ENCODE measurements at regions not wholly inside any gene's neighbourhood (a gene's known extent, or its start where the extent isn't known, plus 50 kb on each side); places are given as distances from the start of the nearest gene placed in this dataset.

GRCh38 chr16:16861546-16861945 is 482.6 kb downstream of the NPIPA7 start:
- TF ChIP-seq CTCF (IDR thresholded peaks at IDR 0.05; ENCODE audit: low read depth, low read length): peak; percentile 61
- no peak overlapping the region for H3K4me3 ChIP-seq (ENCODE audit: low read depth, low read length)
- DNase-seq (ENCODE audit: low read depth, low spot score): peak; percentile 19
- in situ Hi-C loops (cut with HindIII; ENCODE audit: low sequenced_read_pairs): no loop called here

GRCh38 chr16:16863672-16864071 is 484.7 kb downstream of the NPIPA7 start:
- no peak for DNase-seq (ENCODE audit: low read depth, low spot score)
- no peak for TF ChIP-seq CTCF (IDR thresholded peaks at IDR 0.05; ENCODE audit: low read depth, low read length)
- in situ Hi-C loops (cut with HindIII; ENCODE audit: low sequenced_read_pairs): no loop called here
- no peak overlapping the region for H3K4me3 ChIP-seq (ENCODE audit: low read depth, low read length)

GRCh38 chr16:16864536-16864935 is 485.6 kb downstream of the NPIPA7 start:
- no peak for TF ChIP-seq CTCF (IDR thresholded peaks at IDR 0.05; ENCODE audit: low read depth, low read length)
- DNase-seq (ENCODE audit: low read depth, low spot score): no peak
- H3K4me3 ChIP-seq (ENCODE audit: low read depth, low read length): no peak overlapping the region
- in situ Hi-C loops (cut with HindIII; ENCODE audit: low sequenced_read_pairs): no loop called here

- no peak for DNase-seq (ENCODE audit: low read depth, low spot score)
- in situ Hi-C loops (cut with HindIII; ENCODE audit: low sequenced_read_pairs): no loop called here
- no peak for TF ChIP-seq CTCF (IDR thresholded peaks at IDR 0.05; ENCODE audit: low read depth, low read length)
- H3K4me3 ChIP-seq (ENCODE audit: low read depth, low read length): no peak overlapping the region
Measured at GRCh38 chr16:16865374-16865773, 486.4 kb downstream of the NPIPA7 start.

GRCh38 chr16:16867973-16868372 is 489.0 kb downstream of the NPIPA7 start:
- TF ChIP-seq CTCF (IDR thresholded peaks at IDR 0.05; ENCODE audit: low read depth, low read length): no peak
- H3K4me3 ChIP-seq (ENCODE audit: low read depth, low read length): no peak overlapping the region
- DNase-seq (ENCODE audit: low read depth, low spot score): no peak
- in situ Hi-C loops (cut with HindIII; ENCODE audit: low sequenced_read_pairs): no loop called here

- no peak for DNase-seq (ENCODE audit: low read depth, low spot score)
- no peak for TF ChIP-seq CTCF (IDR thresholded peaks at IDR 0.05; ENCODE audit: low read depth, low read length)
- in situ Hi-C loops (cut with HindIII; ENCODE audit: low sequenced_read_pairs): no loop called here
- no peak overlapping the region for H3K4me3 ChIP-seq (ENCODE audit: low read depth, low read length)
Measured at GRCh38 chr16:16868727-16869126, 489.8 kb downstream of the NPIPA7 start.

- TF ChIP-seq CTCF (IDR thresholded peaks at IDR 0.05; ENCODE audit: low read depth, low read length): no peak
- in situ Hi-C loops (cut with HindIII; ENCODE audit: low sequenced_read_pairs): no loop called here
- no peak for DNase-seq (ENCODE audit: low read depth, low spot score)
- no peak overlapping the region for H3K4me3 ChIP-seq (ENCODE audit: low read depth, low read length)
Measured at GRCh38 chr16:16869746-16870145, 490.8 kb downstream of the NPIPA7 start.

All from astrocyte of the spinal cord (primary cell).